GM23338 (cell line): ENCODE measurements at regions not wholly inside any gene's neighbourhood (a gene's known extent, or its start where the extent isn't known, plus 50 kb on each side); places are given as distances from the start of the nearest gene placed in this dataset.

ENCODE experiments used
- ATAC-seq: fragments of 200-7000 bp; cut with Tn5 transposase; 3 replicates; pipeline ENCODE4 v1.9.1; 2020
- DNase-seq: peaks from one replicate; pipeline ENCODE4 v3.0.0-alpha.2; 2015; ENCODE audit warnings: low spot score
- H2AFZ ChIP-seq: fragments of 200-600 bp; sonication (generic); 2 replicates; pipeline ENCODE4 v1.8.0; 2016; ENCODE audit warnings: antibody characterized with exemption, mild to moderate bottlenecking, moderate library complexity
- H3F3A ChIP-seq: fragments of 200-600 bp; sonication (generic); replicated peaks from 2 replicates; pipeline ENCODE4 v1.8.0; 2017; ENCODE audit warnings: antibody characterized with exemption, mixed run types, low read depth
- H3K27ac ChIP-seq: fragments of 200-600 bp; sonication (generic); 2 replicates; pipeline ENCODE4 v1.6.1; 2016; ENCODE audit warnings: low read depth
- H3K27me3 ChIP-seq: fragments of 200-600 bp; sonication (generic); 2 replicates; pipeline ENCODE4 v1.8.0; 2016; ENCODE audit warnings: mild to moderate bottlenecking, mixed run types, moderate library complexity; ENCODE audit not compliant: insufficient read depth
- H3K36me3 ChIP-seq: fragments of 200-600 bp; sonication (generic); 2 replicates; pipeline ENCODE4 v1.8.0; 2016; ENCODE audit warnings: mild to moderate bottlenecking; ENCODE audit not compliant: insufficient read depth
- H3K4me1 ChIP-seq: fragments of 200-600 bp; sonication (generic); 2 replicates; pipeline ENCODE4 v1.8.0; 2016; ENCODE audit warnings: mild to moderate bottlenecking, moderate library complexity; ENCODE audit not compliant: insufficient read depth
- H3K4me2 ChIP-seq: fragments of 200-600 bp; sonication (generic); 2 replicates; pipeline ENCODE4 v1.7.1; 2017; ENCODE audit warnings: mixed run types
- H3K4me3 ChIP-seq: fragments of 200-600 bp; sonication (generic); 2 replicates; pipeline ENCODE4 v1.6.1; 2016; ENCODE audit warnings: mixed run types
- H3K79me2 ChIP-seq: fragments of 200-600 bp; sonication (generic); replicated peaks from 2 replicates; pipeline ENCODE4 v1.8.0; 2017; ENCODE audit warnings: mild to moderate bottlenecking; ENCODE audit not compliant: insufficient read depth
- H3K9me2 ChIP-seq: fragments of 200-600 bp; sonication (generic); 2 replicates; pipeline ENCODE4 v1.8.0; 2017; ENCODE audit not compliant: insufficient read depth
- H4K20me1 ChIP-seq: fragments of 200-600 bp; sonication (generic); replicated peaks from 2 replicates; pipeline ENCODE4 v1.8.0; 2017; ENCODE audit warnings: mild to moderate bottlenecking; ENCODE audit not compliant: insufficient read depth
- H3K27ac Mint-ChIP-seq: 2 replicates; pipeline ENCODE4 v1.8.0; 2020; ENCODE audit warnings: inconsistent platforms, mild to moderate bottlenecking, moderate library complexity, mixed read lengths
- H3K27me3 Mint-ChIP-seq: 3 replicates; pipeline ENCODE4 v1.8.0; 2022; ENCODE audit warnings: low read depth, mild to moderate bottlenecking, moderate library complexity, mixed read lengths, inconsistent platforms; ENCODE audit not compliant: insufficient read depth, poor library complexity
- H3K36me3 Mint-ChIP-seq: 3 replicates; pipeline ENCODE4 v1.8.0; 2021; ENCODE audit warnings: low read depth, mild to moderate bottlenecking, inconsistent platforms, moderate library complexity, mixed read lengths
- H3K4me1 Mint-ChIP-seq: 3 replicates; pipeline ENCODE4 v1.8.0; 2020; ENCODE audit warnings: mild to moderate bottlenecking, inconsistent platforms, mixed read lengths
- H3K4me3 Mint-ChIP-seq: 3 replicates; pipeline ENCODE4 v1.8.0; 2021; ENCODE audit warnings: moderate library complexity, mild to moderate bottlenecking, inconsistent platforms, mixed read lengths
- H3K9me3 Mint-ChIP-seq: 3 replicates; pipeline ENCODE4 v1.8.0; 2020; ENCODE audit warnings: moderate library complexity, mild to moderate bottlenecking, inconsistent platforms, mixed read lengths
- CREB1 ChIP-seq: fragments of 250-450 bp; sonication (Bioruptor Pico); IDR thresholded peaks from 2 replicates; pipeline ENCODE4 v1.5.0; 2020; ENCODE audit warnings: low read depth, mild to moderate bottlenecking, moderate library complexity
- CTCF ChIP-seq, 2 experiments: fragments of 200-600 bp in 1 of 2; sonication (generic) in 1 of 2; conservative IDR thresholded peaks; 2 replicates each; pipeline versions ENCODE4 v1.5.1 to v1.6.1; 2016 to 2017; ENCODE audit warnings: antibody characterized with exemption in 2 of 2, low read depth in 2 of 2, mild to moderate bottlenecking in 2 of 2, moderate library complexity in 1 of 2
- ETS1 ChIP-seq: IDR thresholded peaks from 2 replicates; pipeline ENCODE4 v1.6.1; 2016; ENCODE audit warnings: antibody characterized with exemption
- EZH2 ChIP-seq: fragments of 200-600 bp; sonication (generic); IDR thresholded peaks from one replicate; pipeline ENCODE4 v1.8.0; 2017; ENCODE audit warnings: antibody characterized with exemption, mild to moderate bottlenecking, low read depth; ENCODE audit not compliant: unreplicated experiment
- EZH2phosphoT487 ChIP-seq: fragments of 200-600 bp; sonication (generic); IDR thresholded peaks from one replicate; pipeline ENCODE4 v1.8.1; 2018; ENCODE audit warnings: antibody characterized with exemption; ENCODE audit not compliant: unreplicated experiment
- JUNB ChIP-seq: IDR thresholded peaks from one replicate; pipeline ENCODE4 v1.6.1; 2016; ENCODE audit warnings: antibody characterized with exemption; ENCODE audit not compliant: unreplicated experiment
- NANOG ChIP-seq: IDR thresholded peaks from 2 replicates; pipeline ENCODE4 v1.6.1; 2016; ENCODE audit warnings: antibody characterized with exemption, borderline replicate concordance
- POLR2AphosphoS5 ChIP-seq: IDR thresholded peaks from 2 replicates; pipeline ENCODE4 v1.6.1; 2016; ENCODE audit warnings: antibody characterized with exemption, low read depth
- REST ChIP-seq: IDR thresholded peaks from one replicate; pipeline ENCODE4 v1.6.1; 2018; ENCODE audit warnings: antibody characterized with exemption; ENCODE audit not compliant: unreplicated experiment
- STAT1 ChIP-seq: IDR thresholded peaks from one replicate; pipeline ENCODE4 v1.6.1; 2016; ENCODE audit warnings: antibody characterized with exemption; ENCODE audit not compliant: unreplicated experiment
- ZNF114 ChIP-seq: fragments of 250-450 bp; sonication (Bioruptor Pico); IDR thresholded peaks from 2 replicates; pipeline ENCODE4 v1.5.0; 2020; ENCODE audit warnings: mild to moderate bottlenecking, moderate library complexity
- ZNF331 ChIP-seq: fragments of 250-450 bp; sonication (Bioruptor Pico); IDR thresholded peaks from 2 replicates; pipeline ENCODE4 v1.5.0; 2020; ENCODE audit warnings: low read depth, mild to moderate bottlenecking, moderate library complexity

- no peak for TF ChIP-seq CREB1 (CRISPR knock-in tag)
- TF ChIP-seq NANOG: no peak
- TF ChIP-seq EZH2: no peak
- TF ChIP-seq ZNF331 (CRISPR knock-in tag): no peak
- TF ChIP-seq CTCF (conservative IDR thresholded peaks at IDR 0.05; ENCODE audit: low read depth in 2 of 2): no peak
- no peak for TF ChIP-seq EZH2phosphoT487
- no peak for TF ChIP-seq JUNB
- no peak for TF ChIP-seq STAT1
- TF ChIP-seq ZNF114 (CRISPR knock-in tag): no peak
Measured at GRCh38 chr4:125004676-125005075, 292.1 kb upstream of the ANKRD50 start (continued).

- Histone ChIP-seq H3K4me3 (no peak overlapping the region), H2AFZ (peak overlapping the region; percentile 48; the same call in 1 of the 2 replicates)
- no peak for ATAC-seq
Measured at GRCh38 chr4:125003840-125004239, 291.3 kb upstream of the ANKRD50 start.

More at GRCh38 chr4:125003840-125004239, 291.3 kb upstream of the ANKRD50 start:
- Mint-ChIP-seq H3K4me1 (peaks cover 7% of the 10 kb centered on the region; the same call in 2 of the 3 replicates), H3K4me3 (no peak overlapping the region), H3K9me3 (peaks cover 10% of the 10 kb centered on the region), H3K36me3 (peaks cover 11% of the 10 kb centered on the region), H3K27ac (no peak overlapping the region), H3K27me3 (no peaks in the 10 kb centered on the region)
- Histone ChIP-seq H3K4me1 (0 out of 2 replicates have a peak, but pooled peaks cover 15% of the 10 kb centered on the region), H3F3A (no peaks in the 10 kb centered on the region), H3K79me2 (no peaks in the 10 kb centered on the region), H3K27ac (no peak overlapping the region), H3K27me3 (no peaks in the 10 kb centered on the region), H3K36me3 (peaks cover 5% of the 10 kb centered on the region; the same call in 1 of the 2 replicates), H3K9me2 (no peaks in the 10 kb centered on the region), H3K4me2 (no peak overlapping the region), H4K20me1 (no peaks in the 10 kb centered on the region)
- no peak for DNase-seq
- no peak for TF ChIP-seq ZNF114 (CRISPR knock-in tag)
- TF ChIP-seq POLR2AphosphoS5: no peak
- no peak for TF ChIP-seq CTCF (conservative IDR thresholded peaks at IDR 0.05; ENCODE audit: low read depth in 2 of 2)
- TF ChIP-seq NANOG: no peak
- no peak for TF ChIP-seq REST
- no peak for TF ChIP-seq EZH2
- TF ChIP-seq STAT1: no peak
- no peak for TF ChIP-seq JUNB
- no peak for TF ChIP-seq ETS1
- TF ChIP-seq CREB1 (CRISPR knock-in tag): no peak
- TF ChIP-seq EZH2phosphoT487: no peak
- TF ChIP-seq ZNF331 (CRISPR knock-in tag): no peak
